Peyer's patch (tissue), 4 donors: ENCODE measurements at regions not wholly inside any gene's neighbourhood (a gene's known extent, or its start where the extent isn't known, plus 50 kb on each side); places are given as distances from the start of the nearest gene placed in this dataset.

Source experiments
- CTCF ChIP-seq, 6 experiments: fragments of 450-650 bp in 4 of 6; fragments of 200-600 bp in 2 of 6; sonication (generic) in 1 of 6; IDR thresholded peaks; one replicate each; pipeline ENCODE4 v1.5.1; 2017 to 2019; ENCODE audit warnings: antibody characterized with exemption in 6 of 6, mild to moderate bottlenecking in 3 of 6, moderate library complexity in 1 of 6
- POLR2A ChIP-seq, 2 donors: fragments of 450-650 bp; IDR thresholded peaks; one replicate each; pipeline ENCODE4 v1.5.1; 2017; ENCODE audit warnings: antibody characterized with exemption in 2 of 2, mild to moderate bottlenecking in 2 of 2, moderate library complexity in 2 of 2

GRCh38 chr2:236765478-236765877 is 195.9 kb downstream of the ACKR3 start:
- TF ChIP-seq CTCF (IDR thresholded peaks at IDR 0.05) (no peak), POLR2A (IDR thresholded peaks at IDR 0.05) (no peak)
